Ascending aorta (tissue), 2 donors: ENCODE measurements at regions not wholly inside any gene's neighbourhood (a gene's known extent, or its start where the extent isn't known, plus 50 kb on each side); places are given as distances from the start of the nearest gene placed in this dataset.
A peak's percentile ranks its signal among the peaks of the same experiment; 100 is the strongest.

Experiments used
- DNase-seq, 2 donors: peaks; one replicate each; pipeline ENCODE4 v3.0.0-alpha.2; 2019; ENCODE audit warnings: low spot score in 2 of 2
- H3K27ac ChIP-seq, 2 donors: fragments of 200-600 bp; sonication (generic); one replicate each; pipeline ENCODE4 v1.5.1; 2016 to 2017; ENCODE audit warnings: mild to moderate bottlenecking in 1 of 2
- H3K27me3 ChIP-seq: fragments of 200-600 bp; sonication (generic); one replicate; pipeline ENCODE4 v1.5.1; 2017
- H3K36me3 ChIP-seq, 2 donors: fragments of 200-600 bp; sonication (generic); one replicate each; pipeline ENCODE4 v1.5.1; 2016
- H3K4me1 ChIP-seq, 2 donors: fragments of 200-600 bp; sonication (generic); one replicate each; pipeline ENCODE4 v1.5.1; 2016 to 2017; ENCODE audit warnings: mild to moderate bottlenecking in 1 of 2
- H3K4me3 ChIP-seq, 2 donors: fragments of 200-600 bp; sonication (generic); one replicate each; pipeline ENCODE4 v1.5.1; 2016 to 2017; ENCODE audit warnings: mild to moderate bottlenecking in 1 of 2
- H3K9me3 ChIP-seq, 2 donors: fragments of 200-600 bp; sonication (generic); one replicate each; pipeline ENCODE4 v1.5.1; 2016
- CTCF ChIP-seq, 3 experiments: fragments of 200-600 bp in 2 of 3; fragments of 450-650 bp in 1 of 3; sonication (generic) in 2 of 3; IDR thresholded peaks; one replicate each; pipeline ENCODE4 v1.5.1; 2016 to 2019; ENCODE audit warnings: antibody characterized with exemption in 3 of 3, mild to moderate bottlenecking in 1 of 3, moderate library complexity in 1 of 3
- intact Hi-C: fragments of 100-400 bp; cut with DNase I; formaldehyde crosslinking; loops from one replicate; pipeline ENCODE4 v1.15.1; 2023

GRCh38 chr5:159450417-159450816 is 120.1 kb upstream of the IL12B start:
- H3K27ac ChIP-seq, result peak overlapping the region in 1 of 2 donors; percentile 72
- no peak for TF ChIP-seq CTCF (IDR thresholded peaks at IDR 0.05)
- no peaks in the 10 kb centered on the region for H3K9me3 ChIP-seq
- no peaks in the 10 kb centered on the region for H3K36me3 ChIP-seq
- intact Hi-C loops, result loop anchor here (2.0 to 5.0 kb wide), 2 partner anchors 54 to 332 kb away; no protein-coding TSS in a partner anchor
- DNase-seq, result peak in 1 of 2 donors; percentile 50
- H3K27me3 ChIP-seq, result no peaks in the 10 kb centered on the region
- no peak overlapping the region for H3K4me3 ChIP-seq
- peaks cover 0 to 15% of the 10 kb centered on the region in 2 donors for H3K4me1 ChIP-seq

GRCh38 chr5:159451197-159452052 is 121.1 kb upstream of the IL12B start:
- intact Hi-C loops, result loop anchor here (2.0 to 5.0 kb wide), 2 partner anchors 53 to 331 kb away; no protein-coding TSS in a partner anchor
- Histone ChIP-seq H3K27ac (peak overlapping the region; percentile 72 to 79), H3K27me3 (no peaks in the 10 kb centered on the region), H3K9me3 (no peaks in the 10 kb centered on the region), H3K36me3 (no peaks in the 10 kb centered on the region), H3K4me1 (peaks cover 0 to 15% of the 10 kb centered on the region in 2 donors), H3K4me3 (no peak overlapping the region)
- DNase-seq, result peak; percentile 16 to 83
- TF ChIP-seq CTCF (IDR thresholded peaks at IDR 0.05), result no peak

- intact Hi-C loops, result loop anchor here (5.0 kb wide), 1 partner anchor 330 kb away; no protein-coding TSS in a partner anchor
- no peaks in the 10 kb centered on the region for H3K27me3 ChIP-seq
- DNase-seq, result peak in 1 of 2 donors; percentile 49
- H3K9me3 ChIP-seq, result no peaks in the 10 kb centered on the region
- H3K36me3 ChIP-seq, result no peaks in the 10 kb centered on the region
- H3K27ac ChIP-seq, result peak overlapping the region; percentile 72 to 79
- peaks cover 0 to 15% of the 10 kb centered on the region in 2 donors for H3K4me1 ChIP-seq
- H3K4me3 ChIP-seq, result no peak overlapping the region
- TF ChIP-seq CTCF (IDR thresholded peaks at IDR 0.05), result no peak
These were observed 122.3 kb upstream of the IL12B start for GRCh38 chr5:159452480-159453167.

GRCh38 chr5:159453209-159453608 is 122.9 kb upstream of the IL12B start:
- Histone ChIP-seq H3K9me3 (no peaks in the 10 kb centered on the region), H3K27ac (no peak overlapping the region), H3K27me3 (no peaks in the 10 kb centered on the region), H3K36me3 (no peaks in the 10 kb centered on the region), H3K4me3 (no peak overlapping the region), H3K4me1 (peaks cover 0 to 15% of the 10 kb centered on the region in 2 donors)
- intact Hi-C loops, result loop anchor here (5.0 kb wide), 1 partner anchor 329 kb away; no protein-coding TSS in a partner anchor
- DNase-seq, result no peak
- no peak for TF ChIP-seq CTCF (IDR thresholded peaks at IDR 0.05)

- no peak for TF ChIP-seq CTCF (IDR thresholded peaks at IDR 0.05)
- H3K4me3 ChIP-seq, result no peak overlapping the region
- intact Hi-C loops, result no loop called here
These were observed 126.0 kb upstream of the IL12B start for GRCh38 chr5:159456261-159456660.

More at GRCh38 chr5:159456261-159456660, 126.0 kb upstream of the IL12B start:
- DNase-seq, result no peak
- no peaks in the 10 kb centered on the region for H3K27me3 ChIP-seq
- H3K4me1 ChIP-seq, result peaks cover 0 to 9% of the 10 kb centered on the region in 2 donors
- H3K9me3 ChIP-seq, result no peaks in the 10 kb centered on the region
- H3K36me3 ChIP-seq, result no peaks in the 10 kb centered on the region
- H3K27ac ChIP-seq, result no peak overlapping the region
